ENCODE measurements at regions not wholly inside any gene's neighbourhood (a gene's known extent, or its start where the extent isn't known, plus 50 kb on each side); places are given as distances from the start of the nearest gene placed in this dataset.

DNA sequence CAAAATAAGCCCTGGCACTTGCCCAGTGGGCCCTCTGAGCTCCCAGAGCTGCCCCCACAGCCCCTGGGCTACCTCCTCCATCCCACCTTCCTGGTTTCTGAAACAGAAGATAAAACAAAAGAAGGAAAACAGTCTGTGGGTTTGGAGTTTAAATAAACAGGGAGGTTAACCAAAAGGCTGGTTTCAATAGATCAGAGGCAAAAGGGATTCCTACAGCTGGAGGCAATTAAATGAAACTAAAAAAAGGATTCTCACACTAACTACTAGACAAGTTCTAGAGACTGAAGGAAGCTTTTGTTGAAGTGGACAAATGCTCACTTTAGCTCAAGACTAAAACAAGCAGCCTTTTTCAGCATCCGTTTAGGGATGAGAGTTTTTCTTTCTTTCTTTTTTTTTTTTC is 569.8 kb downstream of the FGF9 start:
- TF ChIP-seq, protein P1, sequence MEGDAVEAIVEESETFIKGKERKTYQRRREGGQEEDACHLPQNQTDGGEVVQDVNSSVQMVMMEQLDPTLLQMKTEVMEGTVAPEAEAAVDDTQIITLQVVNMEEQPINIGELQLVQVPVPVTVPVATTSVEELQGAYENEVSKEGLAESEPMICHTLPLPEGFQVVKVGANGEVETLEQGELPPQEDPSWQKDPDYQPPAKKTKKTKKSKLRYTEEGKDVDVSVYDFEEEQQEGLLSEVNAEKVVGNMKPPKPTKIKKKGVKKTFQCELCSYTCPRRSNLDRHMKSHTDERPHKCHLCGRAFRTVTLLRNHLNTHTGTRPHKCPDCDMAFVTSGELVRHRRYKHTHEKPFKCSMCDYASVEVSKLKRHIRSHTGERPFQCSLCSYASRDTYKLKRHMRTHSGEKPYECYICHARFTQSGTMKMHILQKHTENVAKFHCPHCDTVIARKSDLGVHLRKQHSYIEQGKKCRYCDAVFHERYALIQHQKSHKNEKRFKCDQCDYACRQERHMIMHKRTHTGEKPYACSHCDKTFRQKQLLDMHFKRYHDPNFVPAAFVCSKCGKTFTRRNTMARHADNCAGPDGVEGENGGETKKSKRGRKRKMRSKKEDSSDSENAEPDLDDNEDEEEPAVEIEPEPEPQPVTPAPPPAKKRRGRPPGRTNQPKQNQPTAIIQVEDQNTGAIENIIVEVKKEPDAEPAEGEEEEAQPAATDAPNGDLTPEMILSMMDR (IDR thresholded peaks at IDR 0.05): no peak
- TF ChIP-seq POLR2AphosphoS5 (IDR thresholded peaks at IDR 0.05): no peak
- no peak for TF ChIP-seq EP300 (IDR thresholded peaks at IDR 0.05)
- no peak for TF ChIP-seq POLR2A (IDR thresholded peaks at IDR 0.05)

All from gastroesophageal sphincter (tissue), 3 donors.